ENCODE measurements at regions not wholly inside any gene's neighbourhood (a gene's known extent, or its start where the extent isn't known, plus 50 kb on each side); places are given as distances from the start of the nearest gene placed in this dataset.
"Not testable (repeated sequence)": the region's sequence is repeated elsewhere in the genome, so short reads cannot be mapped to it uniquely, and the experiment has no call there.

DNA sequence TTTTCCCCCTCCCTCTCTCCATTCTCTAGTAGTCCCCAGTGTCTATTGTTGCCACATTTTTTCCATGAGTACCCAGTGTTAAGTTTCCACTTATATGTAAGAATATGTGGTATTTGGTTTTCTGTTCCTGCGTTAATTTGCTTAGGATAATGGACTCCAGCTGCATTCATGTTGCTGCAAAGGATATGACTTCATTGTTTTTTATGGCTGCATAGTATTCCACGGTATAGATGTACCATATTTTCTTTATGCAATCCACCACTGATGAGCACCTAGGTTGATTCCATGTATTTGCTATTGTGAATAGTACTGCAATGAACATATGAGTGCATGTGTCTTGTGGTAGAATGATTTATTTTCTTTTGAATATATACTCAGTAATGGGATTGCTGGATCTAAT lies 77.4 kb upstream of the MEGF10 start:
- no peak for DNase-seq (ENCODE audit: low read depth)

DNA sequence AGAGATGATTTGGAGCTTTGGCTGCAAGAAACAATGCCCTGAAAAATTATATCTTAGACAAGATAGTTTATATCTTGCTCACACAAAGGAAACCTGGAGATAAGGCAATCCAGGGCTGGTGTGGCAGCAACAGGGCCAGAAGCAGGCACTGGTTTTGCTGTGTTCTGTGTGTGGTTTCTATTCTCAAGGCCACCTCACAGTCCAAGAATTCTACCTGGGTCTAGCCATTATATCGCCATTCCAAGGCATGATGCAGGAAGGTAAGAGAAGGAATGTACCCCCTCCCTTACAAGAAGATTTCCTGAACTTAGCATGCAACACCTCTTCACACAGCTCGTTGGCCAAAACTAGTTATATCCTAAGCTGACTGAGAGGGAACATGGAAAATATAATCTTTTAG lies 74.5 kb upstream of the MEGF10 start:
- DNase-seq (ENCODE audit: low read depth) = no peak

DNA sequence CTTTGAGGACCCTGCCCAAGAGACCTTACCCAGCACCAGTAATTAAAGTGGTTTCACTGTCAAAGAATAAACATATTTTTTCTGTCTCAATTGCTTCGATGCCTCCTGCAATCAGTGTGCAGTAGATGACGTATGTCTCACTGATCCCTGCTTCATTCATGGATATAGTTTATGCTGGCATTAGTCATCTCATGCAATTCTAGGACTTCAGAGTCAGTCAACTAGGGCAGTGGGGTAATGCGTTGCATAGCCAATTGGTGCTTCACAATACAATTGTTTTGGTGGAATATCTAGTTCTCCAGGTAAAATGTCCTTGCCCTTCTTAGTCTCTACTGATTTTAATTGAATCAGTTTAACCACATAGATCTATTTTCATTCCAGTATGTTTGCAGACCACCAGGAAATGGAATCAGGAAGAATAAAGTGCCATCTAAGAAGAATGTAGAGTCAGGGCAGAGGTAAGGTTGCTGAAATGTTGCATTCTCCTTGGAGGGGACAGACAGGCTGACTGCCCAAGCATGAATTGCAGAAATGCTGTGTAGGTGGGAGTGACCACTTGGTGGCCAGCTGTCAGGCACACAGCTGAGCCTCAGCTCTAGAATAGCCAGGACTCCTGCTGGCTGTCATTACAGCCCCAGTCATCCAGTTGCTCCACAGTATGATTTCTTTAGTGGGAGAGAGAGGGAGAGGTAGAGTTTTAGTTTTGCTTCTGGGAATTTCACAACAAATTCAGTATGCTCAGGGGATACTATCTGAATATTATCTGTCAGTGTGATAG lies 73.5 kb upstream of the MEGF10 start:
- DNase-seq (ENCODE audit: low read depth) = peak; percentile 12

DNA sequence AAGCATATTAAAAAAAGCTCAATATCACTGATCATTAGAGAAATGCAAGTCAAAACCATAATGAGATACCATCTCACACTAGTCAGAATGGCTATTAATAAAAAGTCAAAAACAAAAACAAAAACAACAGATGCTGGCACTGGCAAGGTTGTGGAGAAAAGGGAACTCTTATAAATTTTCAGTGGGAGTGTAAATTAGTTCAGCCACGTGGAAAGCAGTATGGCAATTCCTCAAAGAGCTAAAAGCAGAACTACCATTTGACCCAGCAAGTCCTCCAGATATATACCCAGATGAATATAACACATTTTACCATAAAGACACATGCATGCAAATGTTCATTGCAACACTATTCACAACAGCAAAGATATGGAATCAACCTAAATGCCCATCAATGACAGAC lies 68.7 kb upstream of the MEGF10 start:
- not testable (repeated sequence) for DNase-seq (ENCODE audit: low read depth)

DNA sequence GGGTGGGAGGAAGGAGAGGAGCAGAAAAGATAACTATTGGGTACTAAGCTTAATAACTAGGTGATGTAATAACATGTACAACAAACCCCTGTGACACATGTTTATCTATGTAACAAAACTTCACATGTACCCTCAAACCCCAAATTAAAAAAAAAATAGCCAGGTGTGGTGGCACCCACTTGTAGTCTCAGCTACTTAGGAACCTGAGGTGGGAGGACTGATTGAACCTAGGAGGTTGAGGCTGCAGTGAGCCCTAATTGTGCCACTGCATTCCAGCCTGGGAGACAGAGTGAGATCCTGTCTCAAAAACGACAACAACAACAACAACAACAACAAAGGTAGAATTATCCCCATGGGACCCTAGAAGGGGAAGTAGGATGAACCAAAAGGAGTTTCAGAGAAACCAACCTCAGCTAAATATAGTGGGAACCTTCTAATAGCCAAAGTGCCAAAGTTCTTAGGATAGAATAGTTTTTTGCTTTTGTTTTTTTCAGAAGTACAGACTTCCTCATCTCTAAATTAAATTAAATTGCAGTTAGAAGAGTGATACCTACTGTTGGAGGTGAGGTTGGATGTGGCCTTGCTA lies 67.9 kb upstream of the MEGF10 start:
- not testable (repeated sequence) for DNase-seq (ENCODE audit: low read depth)

DNA sequence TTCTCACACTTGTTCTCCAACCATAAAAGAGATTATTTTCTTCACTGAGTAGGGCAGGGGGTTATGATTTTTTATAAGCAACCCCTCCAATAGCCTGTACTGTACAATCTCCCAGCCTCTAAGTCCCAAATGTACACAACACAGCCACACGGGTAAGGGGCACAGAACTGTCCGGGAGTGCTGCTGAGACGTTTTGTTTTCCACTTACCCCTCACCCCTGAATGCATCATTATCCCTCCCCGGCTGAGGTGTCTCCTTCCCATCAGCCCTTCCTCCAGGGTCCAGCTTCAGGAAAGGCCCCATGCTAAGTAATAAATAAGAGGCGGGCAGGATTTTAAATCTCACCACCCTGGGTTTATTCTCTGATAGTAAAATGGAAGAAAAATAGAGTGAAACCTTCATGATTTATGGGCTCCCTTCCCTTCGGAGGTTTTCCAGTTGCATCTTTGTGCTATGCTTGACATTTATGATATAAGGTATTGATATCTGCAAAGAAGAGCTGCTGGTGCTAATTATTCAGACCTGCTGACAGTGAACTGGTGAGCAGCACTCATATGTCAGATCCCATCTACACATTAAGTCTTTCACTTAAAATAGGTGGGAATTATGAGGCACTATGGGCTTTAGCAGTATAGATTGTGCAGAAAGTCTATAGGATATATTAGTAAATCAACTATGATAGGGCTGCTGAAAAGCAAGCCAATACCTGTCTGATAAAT lies 67.2 kb upstream of the MEGF10 start:
- DNase-seq (ENCODE audit: low read depth) = no peak

DNA sequence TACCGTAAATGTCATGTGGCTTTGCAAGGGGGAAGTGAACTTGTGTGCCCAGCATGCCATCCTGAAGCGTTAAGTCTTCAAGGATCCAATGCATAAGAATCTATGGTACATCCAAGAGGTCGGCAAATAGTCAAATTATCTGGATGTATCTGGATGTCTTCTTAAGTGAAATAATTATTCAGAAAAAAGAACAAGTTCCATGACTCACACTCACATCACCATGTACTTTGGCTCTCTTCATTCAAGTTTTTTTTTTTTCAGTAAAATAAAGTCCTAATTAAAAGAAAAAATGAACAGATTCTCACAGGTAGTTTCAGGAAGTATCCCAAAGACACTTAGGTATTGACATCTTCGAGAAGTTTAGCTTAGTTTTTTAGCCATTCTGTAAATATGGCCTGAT lies 62.7 kb upstream of the MEGF10 start:
- DNase-seq (ENCODE audit: low read depth) = no peak

DNA sequence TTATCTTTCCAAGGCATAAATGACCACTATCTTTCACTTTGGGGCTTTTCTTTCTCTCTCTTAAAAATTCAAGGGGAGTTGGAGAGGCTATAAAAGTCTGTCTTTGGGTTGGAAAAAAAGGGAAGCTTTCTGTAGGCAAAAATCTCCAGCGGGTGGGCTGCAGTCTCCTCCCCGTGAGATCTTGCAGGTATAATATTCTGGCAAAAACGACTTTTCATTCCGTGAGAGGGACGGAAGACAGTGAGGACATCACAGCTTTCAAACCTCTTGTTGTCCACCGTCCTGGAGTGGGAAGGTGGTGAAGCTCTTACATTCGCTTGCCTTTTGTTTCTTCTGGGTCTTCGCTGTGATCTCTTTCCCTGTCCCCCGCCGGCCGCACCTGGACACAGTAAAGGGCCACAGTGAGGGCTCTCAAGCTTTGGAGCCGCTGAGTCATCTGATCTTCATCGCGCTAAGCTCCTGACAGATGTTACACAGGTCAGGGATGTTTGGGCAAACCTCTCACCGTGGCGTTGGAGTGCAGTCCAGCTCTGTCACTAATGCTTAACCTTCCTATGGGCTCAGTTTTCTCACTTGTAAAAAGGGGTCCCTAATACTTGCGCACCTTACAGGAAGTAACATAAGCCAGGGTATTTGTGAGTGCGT lies 61.9 kb upstream of the MEGF10 start:
- DNase-seq (ENCODE audit: low read depth) = no peak

DNA sequence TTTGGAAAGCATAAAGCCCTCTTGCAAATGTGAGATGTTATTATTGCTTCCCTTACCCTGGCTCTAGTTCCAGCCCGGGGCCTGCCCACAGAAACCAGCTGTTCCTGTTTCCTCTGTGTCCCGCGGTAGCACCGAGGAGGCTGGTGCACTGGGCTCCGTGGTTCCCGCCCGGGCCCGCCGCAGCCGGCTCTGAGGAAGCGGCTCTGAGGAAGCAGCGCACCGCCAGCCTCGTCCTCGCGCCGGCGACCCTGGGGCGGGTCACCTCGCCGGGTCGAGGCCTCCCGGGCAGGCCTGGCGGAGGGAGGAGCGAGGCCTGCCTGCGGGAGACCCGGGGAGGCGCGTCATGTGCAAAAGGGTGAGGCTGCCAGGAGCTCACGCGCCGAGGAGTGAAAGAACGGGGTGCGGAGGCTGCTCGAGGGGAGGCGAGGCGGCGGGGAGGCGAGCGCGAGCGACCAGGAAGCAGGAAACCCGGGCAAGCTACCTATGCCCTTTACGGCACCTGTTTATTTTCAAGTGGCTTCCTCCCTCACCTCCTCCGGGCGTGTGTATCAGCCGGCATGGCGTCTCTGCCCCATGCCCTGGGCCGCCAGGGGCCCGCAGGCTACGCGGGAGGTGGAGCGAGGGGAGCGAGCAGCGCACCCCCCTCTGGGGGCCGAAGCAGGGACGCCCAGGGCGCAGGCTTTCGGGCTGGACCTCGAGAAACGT lies 61.3 kb upstream of the MEGF10 start:
- peak; percentile 42 for DNase-seq (ENCODE audit: low read depth)

DNA sequence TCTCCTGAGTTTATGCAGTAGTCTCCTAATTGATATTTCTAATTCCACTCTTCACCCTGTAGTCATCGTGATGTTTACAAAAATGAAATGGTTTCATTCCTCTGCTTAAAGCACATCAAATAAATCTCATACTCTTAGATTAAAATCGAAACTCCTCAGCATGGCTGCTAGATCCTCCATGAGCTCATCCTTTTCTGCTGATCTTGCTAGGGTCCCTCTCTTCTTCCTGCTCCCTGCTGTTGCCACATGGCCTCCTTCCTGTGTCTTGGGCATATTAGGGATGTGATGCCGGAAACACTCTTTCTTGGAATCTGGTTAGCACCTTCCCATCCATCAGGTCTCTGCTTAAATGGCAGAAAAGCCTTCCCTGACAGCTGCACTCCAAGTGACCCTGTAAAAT lies 59.5 kb upstream of the MEGF10 start:
- no peak for DNase-seq (ENCODE audit: low read depth)

DNA sequence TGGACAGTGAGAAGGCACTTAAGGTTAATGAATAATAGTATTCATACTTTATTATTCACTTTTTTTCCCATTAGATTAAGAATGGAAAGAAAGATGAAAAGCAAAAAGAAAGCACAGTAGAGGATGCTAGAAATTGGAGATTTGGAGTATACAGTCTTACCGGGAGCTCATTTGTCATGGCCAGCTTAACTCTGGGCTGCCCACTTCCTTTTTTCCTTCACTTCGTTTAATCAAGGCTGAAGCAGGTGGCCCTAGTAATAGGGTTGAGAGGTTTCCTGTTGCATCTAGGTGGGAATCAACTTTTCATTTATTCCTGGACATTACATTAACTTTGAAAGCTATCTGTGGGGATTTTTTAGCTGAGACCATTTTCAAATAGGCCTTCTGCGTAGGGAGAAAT lies 57.0 kb upstream of the MEGF10 start:
- no peak for DNase-seq (ENCODE audit: low read depth)

DNA sequence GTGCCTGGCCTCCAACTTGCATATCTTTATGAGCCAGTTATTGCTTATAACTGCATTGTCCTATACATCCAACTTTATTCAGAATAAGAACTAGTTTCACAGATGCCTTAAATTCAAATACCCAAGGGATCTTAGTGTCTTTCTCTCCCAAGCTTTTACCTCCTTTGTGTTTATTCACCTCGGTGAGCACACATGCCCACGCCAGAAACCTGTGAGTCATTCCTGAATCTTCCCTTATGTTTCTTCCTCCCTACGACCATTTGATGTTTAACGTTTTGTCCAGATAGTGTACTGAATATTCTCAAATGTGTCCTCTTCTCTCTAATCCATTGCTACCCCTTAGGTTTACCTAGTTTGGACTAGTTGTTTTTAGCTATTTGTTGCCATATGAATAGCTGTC lies 55.5 kb upstream of the MEGF10 start:
- no peak for DNase-seq (ENCODE audit: low read depth)

DNA sequence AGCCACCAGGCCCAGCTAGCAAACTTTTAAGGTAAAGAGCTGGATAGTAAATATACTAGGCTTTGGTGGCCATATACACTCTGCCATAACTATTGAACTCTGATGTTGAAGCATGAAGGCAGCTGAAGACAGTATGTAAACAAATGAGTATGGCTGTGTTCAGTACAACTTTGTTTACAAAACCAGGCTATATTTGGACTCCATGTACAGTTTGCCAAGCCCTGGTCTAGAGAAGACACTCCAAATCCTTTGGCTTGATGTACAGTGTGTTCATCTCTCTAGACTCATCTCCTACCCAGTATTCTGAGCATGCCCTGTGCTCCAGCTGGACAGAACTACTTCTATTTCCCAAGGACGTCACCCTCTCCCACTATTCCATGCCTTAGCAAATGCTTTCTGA lies 54.3 kb upstream of the MEGF10 start:
- DNase-seq (ENCODE audit: low read depth) = no peak
